Parathyroid adenoma (tissue), 2 donors: ENCODE measurements at regions not wholly inside any gene's neighbourhood (a gene's known extent, or its start where the extent isn't known, plus 50 kb on each side); places are given as distances from the start of the nearest gene placed in this dataset.
"Not testable (repeated sequence)": the region's sequence is repeated elsewhere in the genome, so short reads cannot be mapped to it uniquely, and the experiment has no call there.

ENCODE experiments used
- H2AFZ ChIP-seq: fragments of 300-600 bp; sonication (generic); one replicate; pipeline ENCODE4 v1.7.0; 2017; ENCODE audit warnings: antibody characterized with exemption, mild to moderate bottlenecking
- H3K27ac ChIP-seq: fragments of 300-600 bp; sonication (generic); one replicate; pipeline ENCODE4 v1.7.0; 2017
- H3K27me3 ChIP-seq: fragments of 300-600 bp; sonication (generic); one replicate; pipeline ENCODE4 v1.7.0; 2017; ENCODE audit warnings: low read length; ENCODE audit not compliant: control insufficient read depth, insufficient read depth
- H3K36me3 ChIP-seq: fragments of 300-600 bp; sonication (generic); one replicate; pipeline ENCODE4 v1.7.0; 2017; ENCODE audit warnings: low read length; ENCODE audit not compliant: control insufficient read depth, insufficient read depth
- H3K4me1 ChIP-seq: fragments of 300-600 bp; sonication (generic); one replicate; pipeline ENCODE4 v1.7.0; 2017; ENCODE audit warnings: control low read depth
- H3K4me2 ChIP-seq: fragments of 300-600 bp; sonication (generic); one replicate; pipeline ENCODE4 v1.7.0; 2017; ENCODE audit warnings: low read length
- H3K4me3 ChIP-seq: fragments of 300-600 bp; sonication (generic); one replicate; pipeline ENCODE4 v1.7.0; 2017; ENCODE audit warnings: low read depth, low read length
- H3K79me2 ChIP-seq: fragments of 300-600 bp; sonication (generic); one replicate; pipeline ENCODE4 v1.7.0; 2017; ENCODE audit warnings: control low read depth
- H3K9ac ChIP-seq: fragments of 300-600 bp; sonication (generic); one replicate; pipeline ENCODE4 v1.7.0; 2017; ENCODE audit warnings: mild to moderate bottlenecking
- H3K9me3 ChIP-seq: fragments of 300-600 bp; sonication (generic); one replicate; pipeline ENCODE4 v1.7.0; 2017; ENCODE audit warnings: low read length; ENCODE audit not compliant: control insufficient read depth
- CTCF ChIP-seq: fragments of 300-600 bp; sonication (generic); IDR thresholded peaks from one replicate; pipeline ENCODE4 v1.7.0; 2017; ENCODE audit warnings: antibody characterized with exemption, mild to moderate bottlenecking
- donor health status: primary hyperparathyroidism.

- H3K4me1 ChIP-seq: peaks cover 23% of the 10 kb centered on the region
- no peak overlapping the region for H2AFZ ChIP-seq
- H3K79me2 ChIP-seq: no peaks in the 10 kb centered on the region
- no peak overlapping the region for H3K4me3 ChIP-seq
- H3K27me3 ChIP-seq: no peaks in the 10 kb centered on the region
- no peak overlapping the region for H3K4me2 ChIP-seq
- no peak for TF ChIP-seq CTCF
- H3K27ac ChIP-seq: no peak overlapping the region
- H3K36me3 ChIP-seq: no peaks in the 10 kb centered on the region
- no peak overlapping the region for H3K9ac ChIP-seq
- no peaks in the 10 kb centered on the region for H3K9me3 ChIP-seq
Observed at GRCh38 chr16:29112755-29113347, 128.0 kb downstream of the LAT start.

GRCh38 chr16:29111901-29112680, 127.2 kb downstream of the LAT start:
- H3K4me1 ChIP-seq: peaks cover 23% of the 10 kb centered on the region
- H3K9me3 ChIP-seq, H3K27ac ChIP-seq, H3K27me3 ChIP-seq, H3K36me3 ChIP-seq, H3K9ac ChIP-seq, H3K4me2 ChIP-seq, H2AFZ ChIP-seq, H3K79me2 ChIP-seq, H3K4me3 ChIP-seq: not testable (repeated sequence)

GRCh38 chr16:29111421-29111820, 126.6 kb downstream of the LAT start:
- H3K27ac ChIP-seq: no peak overlapping the region
- H2AFZ ChIP-seq: no peak overlapping the region
- H3K79me2 ChIP-seq: no peaks in the 10 kb centered on the region
- H3K36me3 ChIP-seq: no peaks in the 10 kb centered on the region
- H3K4me1 ChIP-seq: peaks cover 17% of the 10 kb centered on the region
- no peak overlapping the region for H3K4me3 ChIP-seq
- no peaks in the 10 kb centered on the region for H3K27me3 ChIP-seq
- no peak overlapping the region for H3K9ac ChIP-seq
- no peak overlapping the region for H3K4me2 ChIP-seq
- no peaks in the 10 kb centered on the region for H3K9me3 ChIP-seq
- TF ChIP-seq CTCF: no peak

GRCh38 chr16:29108625-29109169, 123.8 kb downstream of the LAT start:
- not testable (repeated sequence) for H3K27ac ChIP-seq, H3K36me3 ChIP-seq

GRCh38 chr16:29107299-29107698, 122.4 kb downstream of the LAT start:
- no peak overlapping the region for H2AFZ ChIP-seq
- peak overlapping the region; percentile 51 for H3K4me2 ChIP-seq
- no peaks in the 10 kb centered on the region for H3K36me3 ChIP-seq
- peak overlapping the region; percentile 46 for H3K4me3 ChIP-seq
- no peaks in the 10 kb centered on the region for H3K27me3 ChIP-seq
- no peaks in the 10 kb centered on the region for H3K4me1 ChIP-seq
- no peak overlapping the region for H3K9ac ChIP-seq
- no peak for TF ChIP-seq CTCF
- H3K27ac ChIP-seq: no peak overlapping the region
- H3K79me2 ChIP-seq: no peaks in the 10 kb centered on the region
- H3K9me3 ChIP-seq: no peaks in the 10 kb centered on the region

More at GRCh38 chr16:29108625-29109169, 123.8 kb downstream of the LAT start:
- H3K79me2 ChIP-seq, H3K4me1 ChIP-seq, H3K4me3 ChIP-seq, H3K9me3 ChIP-seq, H3K27me3 ChIP-seq, H2AFZ ChIP-seq, H3K4me2 ChIP-seq, H3K9ac ChIP-seq: not testable (repeated sequence)

- H3K27me3 ChIP-seq, H3K36me3 ChIP-seq, H3K9me3 ChIP-seq, H3K4me1 ChIP-seq, H3K79me2 ChIP-seq, H3K27ac ChIP-seq, H3K9ac ChIP-seq, H3K4me2 ChIP-seq, H3K4me3 ChIP-seq, H2AFZ ChIP-seq: not testable (repeated sequence)
Observed at GRCh38 chr16:29106259-29106908, 121.5 kb downstream of the LAT start.

- not testable (repeated sequence) for H3K27ac ChIP-seq
Observed at GRCh38 chr16:29104600-29104999, 119.7 kb downstream of the LAT start.

GRCh38 chr16:29097965-29098364, 113.1 kb downstream of the LAT start:
- H3K4me2 ChIP-seq, H3K9ac ChIP-seq, H3K27ac ChIP-seq, H3K36me3 ChIP-seq, H3K9me3 ChIP-seq, H3K4me3 ChIP-seq, H3K79me2 ChIP-seq, H2AFZ ChIP-seq, H3K27me3 ChIP-seq, H3K4me1 ChIP-seq: not testable (repeated sequence)

More at GRCh38 chr16:29104600-29104999, 119.7 kb downstream of the LAT start:
- H3K9me3 ChIP-seq, H3K4me1 ChIP-seq, H3K4me2 ChIP-seq, H3K79me2 ChIP-seq, H2AFZ ChIP-seq, H3K4me3 ChIP-seq, H3K36me3 ChIP-seq, H3K27me3 ChIP-seq, H3K9ac ChIP-seq: not testable (repeated sequence)
